Stomach (tissue), 4 donors: ENCODE measurements at regions not wholly inside any gene's neighbourhood (a gene's known extent, or its start where the extent isn't known, plus 50 kb on each side); places are given as distances from the start of the nearest gene placed in this dataset.

Experiments
- CTCF ChIP-seq, 7 experiments: fragments of 450-650 bp in 4 of 7; fragments of 200-600 bp in 3 of 7; sonication (generic) in 3 of 7; IDR thresholded peaks; one replicate each; pipeline ENCODE4 v1.5.1; 2016 to 2019; ENCODE audit warnings: antibody characterized with exemption in 7 of 7, control low read depth in 2 of 7, mild to moderate bottlenecking in 1 of 7
- POLR2A ChIP-seq, 4 donors: fragments of 450-650 bp; IDR thresholded peaks; one replicate each; pipeline ENCODE4 v1.6.1; 2016; ENCODE audit warnings: antibody characterized with exemption in 4 of 4, control low read depth in 2 of 4, mild to moderate bottlenecking in 1 of 4, moderate library complexity in 1 of 4

- TF ChIP-seq POLR2A (IDR thresholded peaks at IDR 0.05) (no peak), CTCF (IDR thresholded peaks at IDR 0.05) (no peak)
Measured at GRCh38 chr7:115289971-115290370, 368.1 kb downstream of the MDFIC start.
